ENCODE measurements at regions not wholly inside any gene's neighbourhood (a gene's known extent, or its start where the extent isn't known, plus 50 kb on each side); places are given as distances from the start of the nearest gene placed in this dataset.

- TF ChIP-seq NFIC (IDR thresholded peaks at IDR 0.05), result no peak
- TF ChIP-seq ZBTB11 (CRISPR knock-in tag; IDR thresholded peaks at IDR 0.05), result no peak
- TF ChIP-seq ZNF668 (CRISPR knock-in tag; IDR thresholded peaks at IDR 0.05), result no peak
- no peak for TF ChIP-seq EZH2 (IDR thresholded peaks at IDR 0.05; ENCODE audit: borderline replicate concordance, low read depth, low read length)
- TF ChIP-seq TCF7 (IDR thresholded peaks at IDR 0.05; ENCODE audit: borderline replicate concordance), result no peak
- no peak for TF ChIP-seq NFYB (IDR thresholded peaks at IDR 0.05; ENCODE audit: extremely low read depth, insufficient read length)
- no peak for TF ChIP-seq IRF1 (CRISPR knock-in tag; IDR thresholded peaks at IDR 0.05; ENCODE audit: borderline replicate concordance)
- no peak for TF ChIP-seq SRSF1 (IDR thresholded peaks at IDR 0.05; ENCODE audit: low read depth, low read length)
- no peak for TF ChIP-seq CEBPB (tag; IDR thresholded peaks at IDR 0.05)
- TF ChIP-seq CTCF (IDR thresholded peaks at IDR 0.05 in 2 of 3, conservative IDR thresholded peaks at IDR 0.05 in 1 of 3; ENCODE audit: insufficient read depth in 2 of 3, low read depth in 1 of 3, low read length in 3 of 3), result no peak
- TF ChIP-seq ZNF445 (CRISPR knock-in tag; IDR thresholded peaks at IDR 0.05; ENCODE audit: low read depth), result no peak
- no peak for TF ChIP-seq ZNF592 (IDR thresholded peaks at IDR 0.05)
- no peak for TF ChIP-seq PCBP2 (IDR thresholded peaks at IDR 0.05; ENCODE audit: low read depth, low read length, poor library complexity, severe bottlenecking)
- no peak for TF ChIP-seq L3MBTL2 (IDR thresholded peaks at IDR 0.05)
Measured at GRCh38 chr12:75564398-75564797, 53.0 kb upstream of the KRR1 start.
